Panc1 (cell line): ENCODE measurements at regions not wholly inside any gene's neighbourhood (a gene's known extent, or its start where the extent isn't known, plus 50 kb on each side); places are given as distances from the start of the nearest gene placed in this dataset.

Experiments used
- ATAC-seq: fragments of 200-7000 bp; cut with Tn5 transposase; 2 replicates; pipeline ENCODE4 v1.9.1; 2020; ENCODE audit warnings: mild to moderate bottlenecking, moderate library complexity
- BruUV-seq: library from RNA; stranded (reverse); fragments of 400-500 nt; replicated peaks from 2 replicates; lab custom pipeline; 2021; lab: Mats Ljungman, UMichigan
- CTCF ChIA-PET: fragments of 300-600 bp; sonication (Branson Sonifier 250); formaldehyde crosslinking; loops from one replicate; lab custom pipeline; 2022; ENCODE audit warnings: antibody characterized with exemption; lab: Charles Lee
- POLR2A ChIA-PET: fragments of 300-600 bp; sonication (Branson Sonifier 250); formaldehyde crosslinking; loops from one replicate; lab custom pipeline; 2022; ENCODE audit warnings: antibody characterized with exemption; lab: Charles Lee
- DNase-seq: peaks from one replicate; pipeline ENCODE4 v3.0.0-alpha.2; 2010; ENCODE audit warnings: low read depth, low spot score
- H3K27ac ChIP-seq: 2 replicates; pipeline ENCODE4 v1.5.1; 2011; ENCODE audit warnings: mild to moderate bottlenecking, low read length, inconsistent platforms
- H3K27me3 ChIP-seq: fragments of 200-500 bp; sonication (Bioruptor generic); 2 replicates; pipeline ENCODE4 v1.6.0; 2014; ENCODE audit warnings: low read length, inconsistent platforms; ENCODE audit not compliant: control insufficient read depth, insufficient read depth
- H3K36me3 ChIP-seq: fragments of 200-500 bp; sonication (Bioruptor generic); 2 replicates; pipeline ENCODE4 v1.5.1; 2014; ENCODE audit warnings: inconsistent platforms, mild to moderate bottlenecking, low read length, moderate library complexity; ENCODE audit not compliant: control insufficient read depth, insufficient read depth
- H3K4me1 ChIP-seq: 2 replicates; pipeline ENCODE4 v1.5.1; 2011; ENCODE audit warnings: inconsistent platforms, mild to moderate bottlenecking, low read length, moderate library complexity; ENCODE audit not compliant: control insufficient read depth, insufficient read depth
- H3K4me3 ChIP-seq, 2 experiments: 2 replicates each; pipeline ENCODE4 v1.5.1; 2011 to 2012; ENCODE audit warnings: low read depth in 2 of 2, low read length in 2 of 2, mild to moderate bottlenecking in 2 of 2, inconsistent platforms in 1 of 2, moderate library complexity in 1 of 2
- H3K9me3 ChIP-seq: fragments of 200-500 bp; sonication (Bioruptor generic); 2 replicates; pipeline ENCODE4 v1.5.1; 2014; ENCODE audit warnings: low read depth, mild to moderate bottlenecking, inconsistent platforms, low read length, moderate library complexity; ENCODE audit not compliant: control insufficient read depth, insufficient read depth
- POLR2AphosphoS5 ChIP-seq: IDR thresholded peaks from 2 replicates; pipeline ENCODE4 v1.6.1; 2012; ENCODE audit warnings: mild to moderate bottlenecking, low read depth, low read length, moderate library complexity
- REST ChIP-seq, 2 experiments: IDR thresholded peaks; 2 replicates each; pipeline ENCODE4 v1.6.1; 2011 to 2012; ENCODE audit warnings: low read depth in 2 of 2, control low read depth in 1 of 2, low read length in 1 of 2, mild to moderate bottlenecking in 1 of 2, moderate library complexity in 1 of 2; ENCODE audit not compliant: insufficient read depth in 1 of 2
- SIN3A ChIP-seq: IDR thresholded peaks from 2 replicates; pipeline ENCODE4 v1.6.1; 2012; ENCODE audit warnings: low read depth, mild to moderate bottlenecking, low read length, moderate library complexity, borderline replicate concordance; ENCODE audit not compliant: insufficient read depth
- TCF7L2 ChIP-seq: IDR thresholded peaks from 2 replicates; pipeline ENCODE4 v1.6.1; 2011; ENCODE audit warnings: mild to moderate bottlenecking, low read depth, low read length, inconsistent platforms
- in situ Hi-C: cut with HindIII; loops from 2 replicates; pipeline ENCODE4 v1.10.0; 2016; ENCODE audit warnings: low sequenced_read_pairs, low pct_unique_long_range_greater_than_20kb
- intact Hi-C: fragments of 100-400 bp; cut with micrococcal nuclease; formaldehyde crosslinking; loops from one replicate; pipeline ENCODE4 v1.10.0; 2022; ENCODE audit not compliant: unreplicated experiment
- TF ChIP-seq, protein P1 (sequence below): fragments of 450-650 bp; IDR thresholded peaks from 2 replicates; pipeline ENCODE4 v1.5.1; 2017; ENCODE audit warnings: mild to moderate bottlenecking

- Histone ChIP-seq H3K27ac (no peak overlapping the region), H3K9me3 (no peaks in the 10 kb centered on the region), H3K4me3 (no peak overlapping the region), H3K27me3 (no peaks in the 10 kb centered on the region), H3K36me3 (no peaks in the 10 kb centered on the region), H3K4me1 (no peaks in the 10 kb centered on the region)
- in situ Hi-C loops (no loop called here), intact Hi-C loops (no loop called here)
- no peak for TF ChIP-seq SIN3A
- TF ChIP-seq, protein P1, sequence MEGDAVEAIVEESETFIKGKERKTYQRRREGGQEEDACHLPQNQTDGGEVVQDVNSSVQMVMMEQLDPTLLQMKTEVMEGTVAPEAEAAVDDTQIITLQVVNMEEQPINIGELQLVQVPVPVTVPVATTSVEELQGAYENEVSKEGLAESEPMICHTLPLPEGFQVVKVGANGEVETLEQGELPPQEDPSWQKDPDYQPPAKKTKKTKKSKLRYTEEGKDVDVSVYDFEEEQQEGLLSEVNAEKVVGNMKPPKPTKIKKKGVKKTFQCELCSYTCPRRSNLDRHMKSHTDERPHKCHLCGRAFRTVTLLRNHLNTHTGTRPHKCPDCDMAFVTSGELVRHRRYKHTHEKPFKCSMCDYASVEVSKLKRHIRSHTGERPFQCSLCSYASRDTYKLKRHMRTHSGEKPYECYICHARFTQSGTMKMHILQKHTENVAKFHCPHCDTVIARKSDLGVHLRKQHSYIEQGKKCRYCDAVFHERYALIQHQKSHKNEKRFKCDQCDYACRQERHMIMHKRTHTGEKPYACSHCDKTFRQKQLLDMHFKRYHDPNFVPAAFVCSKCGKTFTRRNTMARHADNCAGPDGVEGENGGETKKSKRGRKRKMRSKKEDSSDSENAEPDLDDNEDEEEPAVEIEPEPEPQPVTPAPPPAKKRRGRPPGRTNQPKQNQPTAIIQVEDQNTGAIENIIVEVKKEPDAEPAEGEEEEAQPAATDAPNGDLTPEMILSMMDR, result no peak
- TF ChIP-seq POLR2AphosphoS5, result no peak
- no peak for TF ChIP-seq TCF7L2
- no peak for TF ChIP-seq REST (IDR thresholded peaks at IDR 0.05; ENCODE audit: insufficient read depth in 1 of 2, low read depth in 2 of 2, low read length in 1 of 2)
- ATAC-seq (no peak), DNase-seq (no peak)
- ChIA-PET CTCF (no interaction called here), POLR2A (interaction anchor here (0.7 kb wide), 1 partner anchor 11 kb away, joined by 3 read pairs; no protein-coding TSS in a partner anchor)
- no TSS peak for BruUV-seq
Observed at GRCh38 chr4:124501576-124501975, 211.0 kb downstream of the ANKRD50 start.

- POLR2A ChIA-PET, result no interaction called here
- H3K9me3 ChIP-seq, result no peaks in the 10 kb centered on the region
- no peak overlapping the region for H3K4me3 ChIP-seq
- H3K27ac ChIP-seq, result no peak overlapping the region
- CTCF ChIA-PET, result no interaction called here
- H3K36me3 ChIP-seq, result no peaks in the 10 kb centered on the region
- H3K27me3 ChIP-seq, result no peaks in the 10 kb centered on the region
- intact Hi-C loops, result no loop called here
- no peak for ATAC-seq
- BruUV-seq, result no TSS peak
- in situ Hi-C loops, result no loop called here
- H3K4me1 ChIP-seq, result no peaks in the 10 kb centered on the region
- TF ChIP-seq, protein P1, result no peak
- TF ChIP-seq SIN3A, result no peak
- TF ChIP-seq REST (IDR thresholded peaks at IDR 0.05; ENCODE audit: insufficient read depth in 1 of 2, low read depth in 2 of 2, low read length in 1 of 2), result no peak
- TF ChIP-seq TCF7L2, result no peak
- no peak for DNase-seq
Observed at GRCh38 chr4:124504431-124504830, 208.1 kb downstream of the ANKRD50 start.
